HEK293 (cell line): ENCODE measurements at regions not wholly inside any gene's neighbourhood (a gene's known extent, or its start where the extent isn't known, plus 50 kb on each side); places are given as distances from the start of the nearest gene placed in this dataset.

ENCODE experiments used
- CTCF ChIA-PET: fragments of 350-600 bp; formaldehyde crosslinking; extraction: SDS; loops from one replicate; lab custom pipeline; 2021; ENCODE audit warnings: antibody characterized with exemption; lab: Yijun Ruan, JAX
- POLR2A ChIA-PET: fragments of 300-600 bp; formaldehyde crosslinking; extraction: SDS; loops from one replicate; lab custom pipeline; 2020; ENCODE audit warnings: antibody characterized with exemption, inconsistent platforms; lab: Yijun Ruan, JAX
- H3K27ac ChIP-seq: fragments of 200-500 bp; sonication (Bioruptor generic); 2 replicates; pipeline ENCODE4 v1.5.1; 2014; ENCODE audit warnings: low read depth, low read length, control low read depth, inconsistent platforms; ENCODE audit errors: extremely low read depth
- H3K36me3 ChIP-seq, 2 experiments: fragments of 200-500 bp in 1 of 2; sonication (Bioruptor generic) in 1 of 2; 1 replicate in 1 of 2; 2 replicates in 1 of 2; pipeline ENCODE4 v1.5.1; 2014 to 2017; ENCODE audit warnings: inconsistent platforms in 2 of 2, low read length in 2 of 2; ENCODE audit not compliant: control insufficient read depth in 2 of 2, insufficient read depth in 1 of 2
- H3K4me1 ChIP-seq: fragments of 200-500 bp; sonication (Bioruptor generic); 2 replicates; pipeline ENCODE4 v1.5.1; 2014; ENCODE audit warnings: mild to moderate bottlenecking, low read length, inconsistent platforms; ENCODE audit not compliant: control insufficient read depth, insufficient read depth
- H3K4me3 ChIP-seq: 2 replicates; pipeline ENCODE4 v1.5.1; 2011; ENCODE audit warnings: low read depth, mild to moderate bottlenecking, control low read depth, low read length, moderate library complexity
- H3K9me3 ChIP-seq: fragments of 200-500 bp; sonication (Bioruptor generic); 2 replicates; pipeline ENCODE4 v1.5.1; 2014; ENCODE audit warnings: low read depth, low read length, inconsistent platforms; ENCODE audit not compliant: control insufficient read depth, insufficient read depth
- GLIS2 ChIP-seq: fragments of 450-650 bp; formaldehyde crosslinking; IDR thresholded peaks from 2 replicates; pipeline ENCODE4 v1.5.1; 2016; ENCODE audit warnings: missing biosample characterization, missing genetic modification characterization
- MZF1 ChIP-seq: fragments of 450-650 bp; formaldehyde crosslinking; IDR thresholded peaks from 2 replicates; pipeline ENCODE4 v1.5.1; 2017; ENCODE audit warnings: missing biosample characterization, missing genetic modification characterization, borderline replicate concordance
- SALL2 ChIP-seq: fragments of 450-650 bp; formaldehyde crosslinking; IDR thresholded peaks from 2 replicates; pipeline ENCODE4 v1.5.0; 2017; ENCODE audit warnings: missing biosample characterization, mild to moderate bottlenecking, missing genetic modification characterization, borderline replicate concordance
- ZIC2 ChIP-seq: fragments of 450-650 bp; formaldehyde crosslinking; IDR thresholded peaks from 2 replicates; pipeline ENCODE4 v1.5.1; 2016; ENCODE audit warnings: missing biosample characterization, missing genetic modification characterization
- ZNF133 ChIP-seq: fragments of 450-650 bp; formaldehyde crosslinking; IDR thresholded peaks from 2 replicates; pipeline ENCODE4 v1.5.1; 2016; ENCODE audit warnings: missing biosample characterization, missing genetic modification characterization
- ZNF248 ChIP-seq: fragments of 450-650 bp; formaldehyde crosslinking; IDR thresholded peaks from 2 replicates; pipeline ENCODE4 v1.5.1; 2017; ENCODE audit warnings: missing biosample characterization, missing genetic modification characterization
- ZNF302 ChIP-seq: fragments of 450-650 bp; formaldehyde crosslinking; IDR thresholded peaks from 2 replicates; pipeline ENCODE4 v1.5.1; 2016; ENCODE audit warnings: missing biosample characterization, missing genetic modification characterization, low read depth
- ZNF335 ChIP-seq: fragments of 450-650 bp; formaldehyde crosslinking; conservative IDR thresholded peaks from 2 replicates; pipeline ENCODE4 v1.5.1; 2016; ENCODE audit warnings: missing biosample characterization, missing genetic modification characterization
- ZNF433 ChIP-seq: fragments of 450-650 bp; formaldehyde crosslinking; IDR thresholded peaks from 2 replicates; pipeline ENCODE4 v1.5.1; 2016; ENCODE audit warnings: missing biosample characterization, missing genetic modification characterization, low read depth
- ZNF501 ChIP-seq: fragments of 450-650 bp; formaldehyde crosslinking; IDR thresholded peaks from 2 replicates; pipeline ENCODE4 v1.5.1; 2016; ENCODE audit warnings: missing biosample characterization, missing genetic modification characterization
- ZNF658 ChIP-seq: fragments of 450-650 bp; formaldehyde crosslinking; IDR thresholded peaks from 2 replicates; pipeline ENCODE4; 2016; ENCODE audit warnings: missing biosample characterization, missing genetic modification characterization
- ZNF660 ChIP-seq: fragments of 450-650 bp; IDR thresholded peaks from 2 replicates; pipeline ENCODE4 v1.5.1; 2018; ENCODE audit warnings: missing biosample characterization, mild to moderate bottlenecking, missing genetic modification characterization
- ZNF664 ChIP-seq: fragments of 450-650 bp; formaldehyde crosslinking; IDR thresholded peaks from 2 replicates; pipeline ENCODE4 v1.5.1; 2016; ENCODE audit warnings: missing biosample characterization, missing genetic modification characterization
- ZNF701 ChIP-seq: fragments of 450-650 bp; formaldehyde crosslinking; IDR thresholded peaks from 2 replicates; pipeline ENCODE4 v1.5.1; 2016; ENCODE audit warnings: missing biosample characterization, missing genetic modification characterization
- ZSCAN23 ChIP-seq: fragments of 450-650 bp; formaldehyde crosslinking; IDR thresholded peaks from 2 replicates; pipeline ENCODE4 v1.5.1; 2016; ENCODE audit warnings: missing biosample characterization, missing genetic modification characterization
- TF ChIP-seq, protein P1 (sequence below): fragments of 450-650 bp; IDR thresholded peaks from 2 replicates; pipeline ENCODE4 v1.5.1; 2018; ENCODE audit warnings: missing biosample characterization, mild to moderate bottlenecking, missing genetic modification characterization
- TF ChIP-seq, protein P2 (sequence below): fragments of 450-650 bp; formaldehyde crosslinking; IDR thresholded peaks from 2 replicates; pipeline ENCODE4 v1.5.1; 2017; ENCODE audit warnings: missing biosample characterization, missing genetic modification characterization
- TF ChIP-seq, protein P3 (sequence below): fragments of 450-650 bp; formaldehyde crosslinking; conservative IDR thresholded peaks from 2 replicates; pipeline ENCODE4 v1.5.1; 2016; ENCODE audit warnings: low read depth, missing biosample characterization, missing genetic modification characterization
- TF ChIP-seq, protein P4 (sequence below): fragments of 450-650 bp; formaldehyde crosslinking; conservative IDR thresholded peaks from 2 replicates; pipeline ENCODE4 v1.5.1; 2016; ENCODE audit warnings: low read depth, missing biosample characterization, missing genetic modification characterization
- TF ChIP-seq, protein P5 (sequence below): fragments of 450-650 bp; formaldehyde crosslinking; IDR thresholded peaks from 2 replicates; pipeline ENCODE4 v1.5.1; 2017; ENCODE audit warnings: missing biosample characterization, missing genetic modification characterization

DNA sequence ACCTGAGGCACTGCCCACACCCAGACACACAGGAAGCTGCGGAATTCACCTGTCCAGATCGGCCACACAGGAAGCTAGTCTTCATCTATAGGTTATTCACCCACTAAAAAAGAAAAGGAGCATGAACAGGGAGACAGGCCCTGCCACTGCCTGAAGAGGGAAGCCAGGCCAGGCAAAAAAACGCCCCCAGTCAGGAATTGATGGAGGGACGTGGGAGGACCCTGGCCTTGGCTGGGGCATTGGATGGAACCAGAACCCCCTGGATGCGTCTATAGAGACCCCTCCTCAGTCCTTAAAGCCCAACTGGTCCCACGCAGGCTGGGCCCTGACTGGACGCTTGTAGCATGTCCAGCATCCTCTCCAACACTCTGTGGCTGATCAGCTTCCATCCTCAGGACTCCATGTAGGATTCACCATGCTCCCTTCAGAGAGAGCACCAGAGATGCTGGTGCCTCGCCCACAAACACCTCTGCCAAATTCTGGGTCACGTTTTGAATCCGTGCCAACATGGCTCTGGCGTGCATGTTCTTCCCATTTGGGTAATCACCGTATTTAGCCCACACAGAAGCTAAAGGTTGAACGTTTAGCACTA lies 259.3 kb upstream of the TCERG1L start (continued):
- no peak for TF ChIP-seq ZNF433 (tag by site-specific recombination)
- TF ChIP-seq ZNF501 (tag by site-specific recombination): no peak
- TF ChIP-seq ZNF302 (tag by site-specific recombination): no peak
- TF ChIP-seq GLIS2 (tag by site-specific recombination): no peak
- no peak for TF ChIP-seq ZNF133 (tag by site-specific recombination)
- no peak for TF ChIP-seq ZSCAN23 (tag by site-specific recombination)

DNA sequence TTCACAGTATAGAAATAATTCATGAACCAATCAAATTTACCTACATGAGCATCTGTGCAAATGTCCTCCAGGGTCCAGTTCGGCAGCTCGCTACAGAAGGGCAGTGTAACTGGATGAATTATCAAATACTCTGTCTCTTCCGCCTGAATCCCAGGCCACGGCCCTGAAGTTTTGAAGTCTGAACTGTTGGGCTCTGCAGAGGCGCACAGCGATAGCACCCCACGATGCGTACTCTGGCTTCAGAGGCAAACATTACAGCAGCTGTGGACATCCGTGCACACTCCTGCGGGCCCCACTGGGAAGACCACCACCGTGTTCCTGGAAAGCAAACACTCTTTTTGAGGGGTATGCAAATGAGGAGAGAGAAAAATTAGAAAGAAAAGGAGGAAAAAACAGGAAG lies 259.8 kb upstream of the TCERG1L start:
- Histone ChIP-seq H3K4me1 (no peaks in the 10 kb centered on the region), H3K9me3 (no peaks in the 10 kb centered on the region), H3K27ac (no peak overlapping the region), H3K36me3 (no peaks in the 10 kb centered on the region), H3K4me3 (no peak overlapping the region)
- ChIA-PET POLR2A (no interaction called here), CTCF (no interaction called here)
- TF ChIP-seq, protein P1, sequence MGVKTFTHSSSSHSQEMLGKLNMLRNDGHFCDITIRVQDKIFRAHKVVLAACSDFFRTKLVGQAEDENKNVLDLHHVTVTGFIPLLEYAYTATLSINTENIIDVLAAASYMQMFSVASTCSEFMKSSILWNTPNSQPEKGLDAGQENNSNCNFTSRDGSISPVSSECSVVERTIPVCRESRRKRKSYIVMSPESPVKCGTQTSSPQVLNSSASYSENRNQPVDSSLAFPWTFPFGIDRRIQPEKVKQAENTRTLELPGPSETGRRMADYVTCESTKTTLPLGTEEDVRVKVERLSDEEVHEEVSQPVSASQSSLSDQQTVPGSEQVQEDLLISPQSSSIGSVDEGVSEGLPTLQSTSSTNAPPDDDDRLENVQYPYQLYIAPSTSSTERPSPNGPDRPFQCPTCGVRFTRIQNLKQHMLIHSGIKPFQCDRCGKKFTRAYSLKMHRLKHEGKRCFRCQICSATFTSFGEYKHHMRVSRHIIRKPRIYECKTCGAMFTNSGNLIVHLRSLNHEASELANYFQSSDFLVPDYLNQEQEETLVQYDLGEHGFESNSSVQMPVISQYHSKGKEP (tag by site-specific recombination): no peak
- TF ChIP-seq, protein P2, sequence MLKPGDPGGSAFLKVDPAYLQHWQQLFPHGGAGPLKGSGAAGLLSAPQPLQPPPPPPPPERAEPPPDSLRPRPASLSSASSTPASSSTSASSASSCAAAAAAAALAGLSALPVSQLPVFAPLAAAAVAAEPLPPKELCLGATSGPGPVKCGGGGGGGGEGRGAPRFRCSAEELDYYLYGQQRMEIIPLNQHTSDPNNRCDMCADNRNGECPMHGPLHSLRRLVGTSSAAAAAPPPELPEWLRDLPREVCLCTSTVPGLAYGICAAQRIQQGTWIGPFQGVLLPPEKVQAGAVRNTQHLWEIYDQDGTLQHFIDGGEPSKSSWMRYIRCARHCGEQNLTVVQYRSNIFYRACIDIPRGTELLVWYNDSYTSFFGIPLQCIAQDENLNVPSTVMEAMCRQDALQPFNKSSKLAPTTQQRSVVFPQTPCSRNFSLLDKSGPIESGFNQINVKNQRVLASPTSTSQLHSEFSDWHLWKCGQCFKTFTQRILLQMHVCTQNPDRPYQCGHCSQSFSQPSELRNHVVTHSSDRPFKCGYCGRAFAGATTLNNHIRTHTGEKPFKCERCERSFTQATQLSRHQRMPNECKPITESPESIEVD (tag by site-specific recombination): no peak
- no peak for TF ChIP-seq ZNF664 (tag by site-specific recombination)

DNA sequence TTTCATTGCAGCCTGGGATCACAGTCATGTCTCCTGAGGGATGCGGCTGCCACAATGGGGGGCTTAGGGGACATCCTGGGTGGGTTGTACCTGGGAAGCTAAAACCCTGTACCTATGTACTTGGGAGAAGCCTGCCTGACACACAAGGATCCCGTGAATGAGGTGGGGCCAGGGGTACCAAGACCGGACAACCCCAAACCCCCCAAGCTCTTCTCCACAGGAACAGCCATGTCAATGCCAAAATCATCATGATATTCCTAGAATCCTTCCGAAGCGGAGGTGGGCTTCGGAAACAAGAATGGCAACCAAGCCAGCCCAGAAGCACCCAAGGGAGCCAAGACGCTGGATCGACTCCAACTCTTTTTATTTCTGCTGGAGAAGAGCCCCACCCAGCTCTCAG lies 260.3 kb upstream of the TCERG1L start:
- Histone ChIP-seq H3K36me3 (no peaks in the 10 kb centered on the region), H3K4me3 (no peak overlapping the region), H3K4me1 (no peaks in the 10 kb centered on the region), H3K27ac (no peak overlapping the region)
- ChIA-PET POLR2A (no interaction called here), CTCF (no interaction called here)
- TF ChIP-seq, protein P3, sequence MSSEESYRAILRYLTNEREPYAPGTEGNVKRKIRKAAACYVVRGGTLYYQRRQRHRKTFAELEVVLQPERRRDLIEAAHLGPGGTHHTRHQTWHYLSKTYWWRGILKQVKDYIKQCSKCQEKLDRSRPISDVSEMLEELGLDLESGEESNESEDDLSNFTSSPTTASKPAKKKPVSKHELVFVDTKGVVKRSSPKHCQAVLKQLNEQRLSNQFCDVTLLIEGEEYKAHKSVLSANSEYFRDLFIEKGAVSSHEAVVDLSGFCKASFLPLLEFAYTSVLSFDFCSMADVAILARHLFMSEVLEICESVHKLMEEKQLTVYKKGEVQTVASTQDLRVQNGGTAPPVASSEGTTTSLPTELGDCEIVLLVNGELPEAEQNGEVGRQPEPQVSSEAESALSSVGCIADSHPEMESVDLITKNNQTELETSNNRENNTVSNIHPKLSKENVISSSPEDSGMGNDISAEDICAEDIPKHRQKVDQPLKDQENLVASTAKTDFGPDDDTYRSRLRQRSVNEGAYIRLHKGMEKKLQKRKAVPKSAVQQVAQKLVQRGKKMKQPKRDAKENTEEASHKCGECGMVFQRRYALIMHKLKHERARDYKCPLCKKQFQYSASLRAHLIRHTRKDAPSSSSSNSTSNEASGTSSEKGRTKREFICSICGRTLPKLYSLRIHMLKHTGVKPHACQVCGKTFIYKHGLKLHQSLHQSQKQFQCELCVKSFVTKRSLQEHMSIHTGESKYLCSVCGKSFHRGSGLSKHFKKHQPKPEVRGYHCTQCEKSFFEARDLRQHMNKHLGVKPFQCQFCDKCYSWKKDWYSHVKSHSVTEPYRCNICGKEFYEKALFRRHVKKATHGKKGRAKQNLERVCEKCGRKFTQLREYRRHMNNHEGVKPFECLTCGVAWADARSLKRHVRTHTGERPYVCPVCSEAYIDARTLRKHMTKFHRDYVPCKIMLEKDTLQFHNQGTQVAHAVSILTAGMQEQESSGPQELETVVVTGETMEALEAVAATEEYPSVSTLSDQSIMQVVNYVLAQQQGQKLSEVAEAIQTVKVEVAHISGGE (tag by site-specific recombination): no peak
- TF ChIP-seq SALL2: no peak
- TF ChIP-seq ZNF248 (tag by site-specific recombination): no peak
- no peak for TF ChIP-seq ZNF701 (tag by site-specific recombination)
- TF ChIP-seq ZNF335 (tag by site-specific recombination): no peak
- TF ChIP-seq ZNF302 (tag by site-specific recombination): no peak
- TF ChIP-seq, protein P4, sequence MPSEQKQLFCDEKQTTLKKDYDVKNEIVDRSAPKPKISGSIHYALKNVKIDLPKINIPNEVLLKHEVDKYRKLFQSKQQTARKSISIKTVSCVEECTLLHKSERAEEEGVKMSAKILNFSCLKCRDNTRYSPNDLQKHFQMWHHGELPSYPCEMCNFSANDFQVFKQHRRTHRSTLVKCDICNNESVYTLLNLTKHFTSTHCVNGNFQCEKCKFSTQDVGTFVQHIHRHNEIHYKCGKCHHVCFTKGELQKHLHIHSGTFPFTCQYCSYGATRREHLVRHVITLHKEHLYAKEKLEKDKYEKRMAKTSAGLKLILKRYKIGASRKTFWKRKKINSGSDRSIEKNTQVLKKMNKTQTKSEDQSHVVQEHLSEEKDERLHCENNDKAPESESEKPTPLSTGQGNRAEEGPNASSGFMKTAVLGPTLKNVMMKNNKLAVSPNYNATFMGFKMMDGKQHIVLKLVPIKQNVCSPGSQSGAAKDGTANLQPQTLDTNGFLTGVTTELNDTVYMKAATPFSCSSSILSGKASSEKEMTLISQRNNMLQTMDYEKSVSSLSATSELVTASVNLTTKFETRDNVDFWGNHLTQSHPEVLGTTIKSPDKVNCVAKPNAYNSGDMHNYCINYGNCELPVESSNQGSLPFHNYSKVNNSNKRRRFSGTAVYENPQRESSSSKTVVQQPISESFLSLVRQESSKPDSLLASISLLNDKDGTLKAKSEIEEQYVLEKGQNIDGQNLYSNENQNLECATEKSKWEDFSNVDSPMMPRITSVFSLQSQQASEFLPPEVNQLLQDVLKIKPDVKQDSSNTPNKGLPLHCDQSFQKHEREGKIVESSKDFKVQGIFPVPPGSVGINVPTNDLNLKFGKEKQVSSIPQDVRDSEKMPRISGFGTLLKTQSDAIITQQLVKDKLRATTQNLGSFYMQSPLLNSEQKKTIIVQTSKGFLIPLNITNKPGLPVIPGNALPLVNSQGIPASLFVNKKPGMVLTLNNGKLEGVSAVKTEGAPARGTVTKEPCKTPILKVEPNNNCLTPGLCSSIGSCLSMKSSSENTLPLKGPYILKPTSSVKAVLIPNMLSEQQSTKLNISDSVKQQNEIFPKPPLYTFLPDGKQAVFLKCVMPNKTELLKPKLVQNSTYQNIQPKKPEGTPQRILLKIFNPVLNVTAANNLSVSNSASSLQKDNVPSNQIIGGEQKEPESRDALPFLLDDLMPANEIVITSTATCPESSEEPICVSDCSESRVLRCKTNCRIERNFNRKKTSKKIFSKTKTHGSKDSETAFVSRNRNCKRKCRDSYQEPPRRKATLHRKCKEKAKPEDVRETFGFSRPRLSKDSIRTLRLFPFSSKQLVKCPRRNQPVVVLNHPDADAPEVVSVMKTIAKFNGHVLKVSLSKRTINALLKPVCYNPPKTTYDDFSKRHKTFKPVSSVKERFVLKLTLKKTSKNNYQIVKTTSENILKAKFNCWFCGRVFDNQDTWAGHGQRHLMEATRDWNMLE (tag by site-specific recombination): no peak
- TF ChIP-seq MZF1 (tag by site-specific recombination): no peak
- no peak for TF ChIP-seq ZNF664 (tag by site-specific recombination)
- no peak for TF ChIP-seq ZNF658 (tag by site-specific recombination)
- TF ChIP-seq, protein P5, sequence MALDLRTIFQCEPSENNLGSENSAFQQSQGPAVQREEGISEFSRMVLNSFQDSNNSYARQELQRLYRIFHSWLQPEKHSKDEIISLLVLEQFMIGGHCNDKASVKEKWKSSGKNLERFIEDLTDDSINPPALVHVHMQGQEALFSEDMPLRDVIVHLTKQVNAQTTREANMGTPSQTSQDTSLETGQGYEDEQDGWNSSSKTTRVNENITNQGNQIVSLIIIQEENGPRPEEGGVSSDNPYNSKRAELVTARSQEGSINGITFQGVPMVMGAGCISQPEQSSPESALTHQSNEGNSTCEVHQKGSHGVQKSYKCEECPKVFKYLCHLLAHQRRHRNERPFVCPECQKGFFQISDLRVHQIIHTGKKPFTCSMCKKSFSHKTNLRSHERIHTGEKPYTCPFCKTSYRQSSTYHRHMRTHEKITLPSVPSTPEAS (tag by site-specific recombination): no peak
- no peak for TF ChIP-seq ZIC2
- TF ChIP-seq ZNF660: no peak
- TF ChIP-seq, all 188 proteins: peak for 0
- H3K9me3 ChIP-seq: no peaks in the 10 kb centered on the region
